SK-N-SH (cell line): ENCODE measurements at regions not wholly inside any gene's neighbourhood (a gene's known extent, or its start where the extent isn't known, plus 50 kb on each side); places are given as distances from the start of the nearest gene placed in this dataset.

Experiments used
- CTCF ChIA-PET: fragments of 300-600, 350-600 bp; formaldehyde crosslinking; extraction: SDS; loops from one replicate; lab custom pipeline; 2021; lab: Yijun Ruan, JAX
- POLR2A ChIA-PET: fragments of 350-600 bp; sonication (Branson Sonifier 250); formaldehyde crosslinking; extraction: SDS; loops from one replicate; lab custom pipeline; 2020; ENCODE audit warnings: antibody characterized with exemption, inconsistent platforms; lab: Yijun Ruan, JAX
- DNase-seq: peaks from one replicate; pipeline ENCODE4 v3.0.0; 2012
- H2AFZ ChIP-seq: fragments of 200-600 bp; sonication (generic); 2 replicates; pipeline ENCODE4 v1.8.1; 2016; ENCODE audit warnings: antibody characterized with exemption, mild to moderate bottlenecking, low read depth
- H3F3A ChIP-seq: fragments of 200-600 bp; sonication (generic); replicated peaks from 2 replicates; pipeline ENCODE3; 2016; ENCODE audit warnings: antibody characterized with exemption, mild to moderate bottlenecking; ENCODE audit not compliant: insufficient read depth
- H3K27ac ChIP-seq, 2 experiments: fragments of 200-500 bp in 1 of 2; fragments of 200-600 bp in 1 of 2; sonication (Bioruptor generic) in 1 of 2; sonication (generic), shearing (Covaris generic) in 1 of 2; 2 replicates each; pipeline versions ENCODE4 v1.5.1 to v1.6.1; 2014 to 2016; ENCODE audit warnings: low read depth in 2 of 2, inconsistent platforms in 1 of 2, low read length in 1 of 2, mild to moderate bottlenecking in 1 of 2, mixed read lengths in 1 of 2
- H3K27me3 ChIP-seq: fragments of 200-600 bp; sonication (generic), shearing (Covaris generic); 2 replicates; pipeline ENCODE4 v1.6.1; 2016; ENCODE audit warnings: mixed run types; ENCODE audit not compliant: insufficient read depth
- H3K36me3 ChIP-seq, 2 experiments: fragments of 200-500 bp in 1 of 2; fragments of 200-600 bp in 1 of 2; sonication (Bioruptor generic) in 1 of 2; sonication (generic) in 1 of 2; replicated peaks in 1 of 2; 2 replicates each; pipeline versions ENCODE3 to v1.5.1; 2014 to 2016; ENCODE audit warnings: low read length in 1 of 2, mild to moderate bottlenecking in 1 of 2; ENCODE audit not compliant: insufficient read depth in 2 of 2, control insufficient read depth in 1 of 2
- H3K4me1 ChIP-seq, 2 experiments: fragments of 200-500 bp in 1 of 2; fragments of 200-600 bp in 1 of 2; sonication (Bioruptor generic) in 1 of 2; sonication (generic), shearing (Covaris generic) in 1 of 2; 2 replicates each; pipeline versions ENCODE4 v1.5.1 to v1.6.1; 2014 to 2016; ENCODE audit warnings: low read depth in 1 of 2, low read length in 1 of 2, mixed run types in 1 of 2; ENCODE audit not compliant: insufficient read depth in 2 of 2, control insufficient read depth in 1 of 2
- H3K4me2 ChIP-seq: fragments of 200-600 bp; sonication (generic), shearing (Covaris generic); 2 replicates; pipeline ENCODE4 v1.6.1; 2017; ENCODE audit warnings: mixed run types
- H3K4me3 ChIP-seq, 2 experiments: fragments of 200-500 bp in 1 of 2; fragments of 200-600 bp in 1 of 2; sonication (Bioruptor generic) in 1 of 2; sonication (generic), shearing (Covaris generic) in 1 of 2; 2 replicates each; pipeline versions ENCODE4 v1.5.1 to v1.8.1; 2014 to 2016; ENCODE audit warnings: low read depth in 2 of 2, inconsistent platforms in 1 of 2, low read length in 1 of 2, mild to moderate bottlenecking in 1 of 2, mixed read lengths in 1 of 2, moderate library complexity in 1 of 2
- H3K79me2 ChIP-seq: fragments of 200-600 bp; sonication (generic); 2 replicates; pipeline ENCODE4 v1.8.1; 2017; ENCODE audit warnings: mild to moderate bottlenecking; ENCODE audit not compliant: insufficient read depth
- H3K9ac ChIP-seq: fragments of 200-600 bp; sonication (generic); 2 replicates; pipeline ENCODE4 v1.6.1; 2017; ENCODE audit warnings: mixed run types
- H3K9me2 ChIP-seq: fragments of 200-600 bp; sonication (generic); 2 replicates; pipeline ENCODE4 v1.6.1; 2017; ENCODE audit warnings: mixed run types
- H3K9me3 ChIP-seq: fragments of 200-600 bp; sonication (generic); 2 replicates; pipeline ENCODE4 v1.6.1; 2017; ENCODE audit warnings: mixed run types, mild to moderate bottlenecking, moderate library complexity
- H4K20me1 ChIP-seq: fragments of 200-600 bp; sonication (generic); 2 replicates; pipeline ENCODE4 v1.6.1; 2017; ENCODE audit warnings: mild to moderate bottlenecking, mixed run types; ENCODE audit not compliant: insufficient read depth
- CHD2 ChIP-seq: fragments of 150-350 bp; IDR thresholded peaks from 2 replicates; pipeline ENCODE4 v1.6.1; 2018; ENCODE audit warnings: low read length; ENCODE audit not compliant: partially characterized antibody
- EP300 ChIP-seq, 2 experiments: IDR thresholded peaks; 2 replicates each; pipeline versions ENCODE4 v1.4.0 to v1.6.1; 2012; ENCODE audit warnings: borderline replicate concordance in 1 of 2, low read depth in 1 of 2, low read length in 1 of 2
- EZH2phosphoT487 ChIP-seq: fragments of 200-600 bp; sonication (generic); IDR thresholded peaks from 2 replicates; pipeline ENCODE4 v1.6.1; 2017; ENCODE audit warnings: low read depth, mixed run types, mild to moderate bottlenecking, antibody characterized with exemption, moderate library complexity, borderline replicate concordance
- FOXJ3 ChIP-seq: sonication (generic); formaldehyde crosslinking; IDR thresholded peaks from 2 replicates; pipeline ENCODE4 v1.5.1; 2020; ENCODE audit warnings: mild to moderate bottlenecking, missing genetic modification reagents
- FOXM1 ChIP-seq: IDR thresholded peaks from 2 replicates; pipeline ENCODE4 v1.4.0; 2012; ENCODE audit warnings: low read depth, mild to moderate bottlenecking
- GABPA ChIP-seq: IDR thresholded peaks from 2 replicates; pipeline ENCODE4 v1.4.0; 2012; ENCODE audit warnings: low read depth, mild to moderate bottlenecking
- GATA2 ChIP-seq: sonication (generic); formaldehyde crosslinking; IDR thresholded peaks from 2 replicates; pipeline ENCODE4 v1.5.0; 2020; ENCODE audit warnings: mild to moderate bottlenecking, missing genetic modification reagents
- IRF3 ChIP-seq: fragments of 150-350 bp; IDR thresholded peaks from 2 replicates; pipeline ENCODE4 v1.6.1; 2016; ENCODE audit warnings: mild to moderate bottlenecking, low read depth, low read length
- MAX ChIP-seq: IDR thresholded peaks from 2 replicates; pipeline ENCODE4 v1.4.0; 2012; ENCODE audit warnings: low read depth
- MEF2A ChIP-seq: IDR thresholded peaks from 2 replicates; pipeline ENCODE4 v1.4.0; 2012; ENCODE audit warnings: low read depth, borderline replicate concordance
- NRF1 ChIP-seq: IDR thresholded peaks from 2 replicates; pipeline ENCODE4 v1.6.1; 2012; ENCODE audit warnings: low read depth, mild to moderate bottlenecking, low read length
- POLR2AphosphoS5 ChIP-seq: IDR thresholded peaks from 2 replicates; pipeline ENCODE4 v1.6.1; 2012; ENCODE audit warnings: low read depth, low read length
- RAD21 ChIP-seq: IDR thresholded peaks from 2 replicates; pipeline ENCODE4 v1.6.1; 2012; ENCODE audit warnings: mild to moderate bottlenecking, low read length
- RCOR1 ChIP-seq: fragments of 150-350 bp; IDR thresholded peaks from 2 replicates; pipeline ENCODE4 v1.6.1; 2017; ENCODE audit warnings: antibody characterized with exemption, low read length
- RXRA ChIP-seq: IDR thresholded peaks from 2 replicates; pipeline ENCODE4 v1.4.0; 2012; ENCODE audit warnings: low read depth, mild to moderate bottlenecking, borderline replicate concordance
- SIN3A ChIP-seq: IDR thresholded peaks from 2 replicates; pipeline ENCODE4 v1.6.1; 2012; ENCODE audit warnings: low read depth, mild to moderate bottlenecking, low read length, moderate library complexity, borderline replicate concordance
- TCF12 ChIP-seq: IDR thresholded peaks from 2 replicates; pipeline ENCODE4 v1.4.0; 2012
- TEAD4 ChIP-seq: IDR thresholded peaks from 2 replicates; pipeline ENCODE4 v1.4.0; 2012; ENCODE audit warnings: mild to moderate bottlenecking, borderline replicate concordance; ENCODE audit not compliant: insufficient read depth
- USF1 ChIP-seq: IDR thresholded peaks from 2 replicates; pipeline ENCODE4 v1.4.0; 2012; ENCODE audit warnings: low read depth, borderline replicate concordance
- YY1 ChIP-seq: IDR thresholded peaks from 2 replicates; pipeline ENCODE4 v1.4.0; 2012; ENCODE audit warnings: low read depth, mild to moderate bottlenecking
- WGBS: methylation state at CpG from one replicate; pipeline ENCODE4 v1.1.6; 2017; ENCODE audit warnings: low lambda C conversion rate; 5-methylcytosine and 5-hydroxymethylcytosine counted together

GRCh38 chr2:22290909-22291473 is 1094.0 kb upstream of the KLHL29 start:
- H3K9me3 ChIP-seq: peaks cover 8% of the 10 kb centered on the region; the same call in 1 of the 2 replicates
- H3K27me3 ChIP-seq: no peaks in the 10 kb centered on the region
- CTCF ChIA-PET: interaction anchor here (1.2 kb wide), 1 partner anchor 9 kb away, joined by 4 read pairs; no protein-coding TSS in a partner anchor
- peak; percentile 9 for DNase-seq
- peaks cover 0 to 2% of the 10 kb centered on the region in 2 experiments; a peak in 2 of 4 replicates for H3K4me1 ChIP-seq
- POLR2A ChIA-PET: no interaction called here
- no peaks in the 10 kb centered on the region for H4K20me1 ChIP-seq
- no peaks in the 10 kb centered on the region for H3K9me2 ChIP-seq
- no peaks in the 10 kb centered on the region for H3K79me2 ChIP-seq
- H3K36me3 ChIP-seq: no peaks in the 10 kb centered on the region
- no peak overlapping the region for H3K4me3 ChIP-seq
- WGBS: 10% methylated on average over 4 of the region's 4 CpGs
- no peak overlapping the region for H3K27ac ChIP-seq
- H2AFZ ChIP-seq: no peak overlapping the region
- H3F3A ChIP-seq: no peaks in the 10 kb centered on the region
- no peak overlapping the region for H3K9ac ChIP-seq
- TF ChIP-seq RCOR1 (peak; percentile 34; the same call in 1 of the 2 replicates), EZH2phosphoT487 (no peak), POLR2AphosphoS5 (no peak), CHD2 (peak; percentile 45), MAX (no peak), RAD21 (no peak), GATA2 (peak; percentile 59), MEF2A (no peak), GABPA (no peak), FOXM1 (no peak), TEAD4 (no peak), NRF1 (no peak), YY1 (no peak), TCF12 (no peak), EP300 (IDR thresholded peaks at IDR 0.05; ENCODE audit: borderline replicate concordance in 1 of 2, low read depth in 1 of 2, low read length in 1 of 2) (no peak; a peak in 1 of 4 replicates), FOXJ3 (CRISPR knock-in tag) (no peak)
- H3K4me2 ChIP-seq: no peak overlapping the region

GRCh38 chr2:22301228-22301627 is 1083.8 kb upstream of the KLHL29 start:
- H3K4me1 ChIP-seq: no peaks in the 10 kb centered on the region
- H3K9me3 ChIP-seq: peaks cover 13% of the 10 kb centered on the region; the same call in 1 of the 2 replicates
- no peak for TF ChIP-seq SIN3A
- TF ChIP-seq POLR2AphosphoS5: no peak
- no peak for TF ChIP-seq EP300 (IDR thresholded peaks at IDR 0.05; ENCODE audit: borderline replicate concordance in 1 of 2, low read depth in 1 of 2, low read length in 1 of 2)
- no peak for TF ChIP-seq IRF3
- TF ChIP-seq USF1: no peak
- TF ChIP-seq RXRA: no peak
- no peak overlapping the region for H2AFZ ChIP-seq
- POLR2A ChIA-PET: no interaction called here
- CTCF ChIA-PET: no interaction called here
- no peak overlapping the region for H3K9ac ChIP-seq
- WGBS: 25% methylated on average over 6 of the region's 6 CpGs
- H3K27me3 ChIP-seq: no peaks in the 10 kb centered on the region
- H3K27ac ChIP-seq: no peak overlapping the region
- no peak overlapping the region for H3K4me2 ChIP-seq
- no peaks in the 10 kb centered on the region for H3K36me3 ChIP-seq
- H3K79me2 ChIP-seq: no peaks in the 10 kb centered on the region
- H4K20me1 ChIP-seq: no peaks in the 10 kb centered on the region
- H3K4me3 ChIP-seq: no peak overlapping the region
- H3K9me2 ChIP-seq: no peaks in the 10 kb centered on the region
- H3F3A ChIP-seq: no peaks in the 10 kb centered on the region
- DNase-seq: no peak
